Astrocyte (in vitro differentiated cells and primary cell): ENCODE measurements at regions not wholly inside any gene's neighbourhood (a gene's known extent, or its start where the extent isn't known, plus 50 kb on each side); places are given as distances from the start of the nearest gene placed in this dataset.

Experiments used
- DNase-seq: peaks from one replicate; pipeline ENCODE4 v3.0.0-alpha.2; 2010; ENCODE audit warnings: low read depth
- FAIRE-seq: peaks from 2 replicates; lab custom pipeline; 2011; peaks lifted over from hg19 to GRCh38; lab: Jason Lieb, UNC
- H2AFZ ChIP-seq: 2 replicates; pipeline ENCODE4 v1.6.0; 2012; ENCODE audit warnings: low read depth, low read length, inconsistent platforms
- H3K27ac ChIP-seq: 2 replicates; pipeline ENCODE4 v1.5.1; 2011; ENCODE audit warnings: low read depth, low read length, inconsistent platforms
- H3K27me3 ChIP-seq: 2 replicates; pipeline ENCODE4 v1.6.0; 2011; ENCODE audit warnings: low read length, inconsistent platforms; ENCODE audit not compliant: insufficient read depth
- H3K36me3 ChIP-seq: 2 replicates; pipeline ENCODE4 v1.5.1; 2011; ENCODE audit warnings: low read length, inconsistent platforms; ENCODE audit not compliant: insufficient read depth
- H3K4me1 ChIP-seq: 2 replicates; pipeline ENCODE4 v1.5.1; 2011; ENCODE audit warnings: low read length, inconsistent platforms; ENCODE audit not compliant: insufficient read depth
- H3K4me2 ChIP-seq: 2 replicates; pipeline ENCODE4 v1.6.0; 2012; ENCODE audit warnings: low read length, inconsistent platforms
- H3K4me3 ChIP-seq: 2 replicates; pipeline ENCODE4 v1.5.1; 2011; ENCODE audit warnings: low read depth, mild to moderate bottlenecking, low read length, inconsistent platforms; ENCODE audit not compliant: insufficient read depth
- H3K79me2 ChIP-seq: 2 replicates; pipeline ENCODE4 v1.6.0; 2012; ENCODE audit warnings: mild to moderate bottlenecking, low read length, inconsistent platforms; ENCODE audit not compliant: insufficient read depth
- H3K9ac ChIP-seq: 2 replicates; pipeline ENCODE4 v1.6.0; 2012; ENCODE audit warnings: mild to moderate bottlenecking, low read length, inconsistent platforms
- H3K9me3 ChIP-seq: 2 replicates; pipeline ENCODE4 v1.5.1; 2012; ENCODE audit warnings: low read depth, mild to moderate bottlenecking, low read length, inconsistent platforms; ENCODE audit not compliant: insufficient read depth
- H4K20me1 ChIP-seq: 2 replicates; pipeline ENCODE4 v1.6.0; 2012; ENCODE audit warnings: low read length, inconsistent platforms; ENCODE audit not compliant: insufficient read depth
- H3K27ac Mint-ChIP-seq: one replicate; pipeline ENCODE4 v1.8.0; 2021; ENCODE audit warnings: mild to moderate bottlenecking, mixed read lengths; ENCODE audit not compliant: unreplicated experiment
- H3K27me3 Mint-ChIP-seq: one replicate; pipeline ENCODE4 v1.8.0; 2021; ENCODE audit warnings: low read depth, mixed read lengths; ENCODE audit not compliant: unreplicated experiment
- H3K36me3 Mint-ChIP-seq: one replicate; pipeline ENCODE4 v1.8.0; 2021; ENCODE audit warnings: low read depth, mixed read lengths; ENCODE audit not compliant: unreplicated experiment
- H3K4me1 Mint-ChIP-seq: one replicate; pipeline ENCODE4 v1.8.0; 2021; ENCODE audit warnings: low read depth, mixed read lengths; ENCODE audit not compliant: unreplicated experiment
- H3K4me3 Mint-ChIP-seq: one replicate; pipeline ENCODE4 v1.8.0; 2021; ENCODE audit warnings: mild to moderate bottlenecking, moderate library complexity, mixed read lengths; ENCODE audit not compliant: unreplicated experiment
- H3K9me3 Mint-ChIP-seq: one replicate; pipeline ENCODE4 v1.8.0; 2021; ENCODE audit warnings: mild to moderate bottlenecking, mixed read lengths; ENCODE audit not compliant: unreplicated experiment
- EZH2 ChIP-seq: IDR thresholded peaks from 2 replicates; pipeline ENCODE4 v1.6.1; 2012; ENCODE audit warnings: mild to moderate bottlenecking, low read length, inconsistent platforms; ENCODE audit not compliant: insufficient read depth
- TF ChIP-seq, protein P1 (sequence below): IDR thresholded peaks from 2 replicates; pipeline ENCODE4 v1.5.1; 2011; ENCODE audit warnings: low read depth, mild to moderate bottlenecking, inconsistent platforms, low read length, moderate library complexity; ENCODE audit not compliant: insufficient read depth

DNA sequence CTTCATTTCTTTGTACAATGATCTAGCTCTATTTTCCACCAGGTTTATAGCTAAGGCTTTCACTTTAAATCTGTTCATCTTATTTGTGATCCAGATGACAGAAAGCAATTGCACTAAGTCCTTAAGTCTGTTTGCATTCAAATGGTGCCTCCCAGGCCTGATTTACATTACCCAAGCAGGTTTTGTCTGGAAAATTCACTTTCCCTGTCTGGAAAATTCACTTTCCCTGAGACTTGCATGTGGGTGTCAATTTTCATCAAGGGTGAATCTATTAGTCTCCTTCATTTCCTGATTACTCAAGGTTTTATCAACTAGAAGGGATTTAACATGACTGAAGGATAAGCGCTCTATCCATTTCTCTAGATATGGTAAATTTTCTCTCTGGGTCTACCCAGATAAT lies 1480.2 kb upstream of the GOT2 start:
- H3K9ac ChIP-seq: no peak overlapping the region
- Mint-ChIP-seq H3K36me3 (no peaks in the 10 kb centered on the region), H3K4me1 (no peaks in the 10 kb centered on the region), H3K27me3 (no peaks in the 10 kb centered on the region), H3K4me3 (no peak overlapping the region), H3K27ac (no peak overlapping the region), H3K9me3 (peaks cover 1% of the 10 kb centered on the region)
- H3K27me3 ChIP-seq: no peaks in the 10 kb centered on the region
- no peak for FAIRE-seq
- H3K79me2 ChIP-seq: no peaks in the 10 kb centered on the region
- H3K4me3 ChIP-seq: no peak overlapping the region
- DNase-seq: no peak
- TF ChIP-seq, protein P1, sequence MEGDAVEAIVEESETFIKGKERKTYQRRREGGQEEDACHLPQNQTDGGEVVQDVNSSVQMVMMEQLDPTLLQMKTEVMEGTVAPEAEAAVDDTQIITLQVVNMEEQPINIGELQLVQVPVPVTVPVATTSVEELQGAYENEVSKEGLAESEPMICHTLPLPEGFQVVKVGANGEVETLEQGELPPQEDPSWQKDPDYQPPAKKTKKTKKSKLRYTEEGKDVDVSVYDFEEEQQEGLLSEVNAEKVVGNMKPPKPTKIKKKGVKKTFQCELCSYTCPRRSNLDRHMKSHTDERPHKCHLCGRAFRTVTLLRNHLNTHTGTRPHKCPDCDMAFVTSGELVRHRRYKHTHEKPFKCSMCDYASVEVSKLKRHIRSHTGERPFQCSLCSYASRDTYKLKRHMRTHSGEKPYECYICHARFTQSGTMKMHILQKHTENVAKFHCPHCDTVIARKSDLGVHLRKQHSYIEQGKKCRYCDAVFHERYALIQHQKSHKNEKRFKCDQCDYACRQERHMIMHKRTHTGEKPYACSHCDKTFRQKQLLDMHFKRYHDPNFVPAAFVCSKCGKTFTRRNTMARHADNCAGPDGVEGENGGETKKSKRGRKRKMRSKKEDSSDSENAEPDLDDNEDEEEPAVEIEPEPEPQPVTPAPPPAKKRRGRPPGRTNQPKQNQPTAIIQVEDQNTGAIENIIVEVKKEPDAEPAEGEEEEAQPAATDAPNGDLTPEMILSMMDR: no peak
- TF ChIP-seq EZH2: no peak
- no peak overlapping the region for H3K4me2 ChIP-seq
- no peaks in the 10 kb centered on the region for H4K20me1 ChIP-seq
- no peaks in the 10 kb centered on the region for H3K36me3 ChIP-seq
- no peaks in the 10 kb centered on the region for H3K9me3 ChIP-seq
- no peak overlapping the region for H2AFZ ChIP-seq
- H3K4me1 ChIP-seq: no peaks in the 10 kb centered on the region
- H3K27ac ChIP-seq: no peak overlapping the region

DNA sequence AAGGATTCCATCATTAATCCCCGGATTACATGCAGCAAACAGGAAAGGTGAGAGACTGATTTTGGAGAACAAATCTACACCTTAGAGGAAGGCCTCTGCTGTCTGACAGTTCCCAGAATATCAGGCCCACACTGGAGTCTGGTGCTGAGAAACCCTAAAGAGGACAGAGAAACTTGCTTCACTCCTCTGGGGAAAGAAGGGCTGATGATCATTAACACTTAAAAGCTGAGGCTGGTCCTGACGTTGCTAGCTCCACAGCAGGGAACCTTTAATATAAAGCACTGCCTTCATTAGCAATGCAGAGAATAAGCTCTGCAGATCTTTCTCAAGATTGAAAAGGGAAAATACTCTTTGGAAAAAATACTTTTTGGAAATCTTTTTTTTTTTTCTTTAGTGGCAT lies 1472.4 kb upstream of the GOT2 start:
- H3K4me3 ChIP-seq: no peak overlapping the region
- no peak overlapping the region for H2AFZ ChIP-seq
- Mint-ChIP-seq H3K9me3 (peaks cover 1% of the 10 kb centered on the region), H3K27me3 (peaks cover 2% of the 10 kb centered on the region), H3K36me3 (no peaks in the 10 kb centered on the region), H3K27ac (no peak overlapping the region), H3K4me3 (no peak overlapping the region), H3K4me1 (peaks cover 1% of the 10 kb centered on the region)
- no peaks in the 10 kb centered on the region for H3K36me3 ChIP-seq
- H3K4me2 ChIP-seq: no peak overlapping the region
- DNase-seq (no peak), FAIRE-seq (no peak)
- no peaks in the 10 kb centered on the region for H3K9me3 ChIP-seq
- H3K79me2 ChIP-seq: no peaks in the 10 kb centered on the region
- no peak overlapping the region for H3K9ac ChIP-seq
- H3K27ac ChIP-seq: no peak overlapping the region
- TF ChIP-seq EZH2: no peak
- TF ChIP-seq, protein P1: no peak
- H3K27me3 ChIP-seq: no peaks in the 10 kb centered on the region
- no peaks in the 10 kb centered on the region for H4K20me1 ChIP-seq
- H3K4me1 ChIP-seq: no peaks in the 10 kb centered on the region

DNA sequence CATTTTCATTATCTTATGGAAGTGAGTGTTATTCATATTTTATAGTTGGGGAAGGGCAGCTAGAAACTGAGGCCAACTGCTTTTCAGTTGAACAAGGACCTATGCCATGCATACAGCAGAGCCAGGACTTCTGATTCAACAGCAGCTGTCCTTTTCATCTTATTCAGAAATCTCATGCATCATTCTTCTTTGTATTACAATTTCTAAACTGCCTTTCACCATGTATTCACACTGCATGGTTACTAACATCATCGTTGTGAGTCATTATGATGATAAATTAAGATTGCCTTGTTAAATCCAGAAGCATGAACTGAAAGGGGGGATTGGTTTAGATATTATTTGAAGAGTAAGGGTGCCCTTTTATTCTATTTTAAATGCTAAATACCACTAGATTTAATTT lies 1470.1 kb upstream of the GOT2 start:
- Mint-ChIP-seq H3K9me3 (no peaks in the 10 kb centered on the region), H3K27me3 (peaks cover 2% of the 10 kb centered on the region), H3K4me1 (peaks cover 1% of the 10 kb centered on the region), H3K36me3 (no peaks in the 10 kb centered on the region), H3K27ac (no peak overlapping the region), H3K4me3 (no peak overlapping the region)
- Histone ChIP-seq H4K20me1 (no peaks in the 10 kb centered on the region), H2AFZ (no peak overlapping the region), H3K4me2 (no peak overlapping the region), H3K36me3 (no peaks in the 10 kb centered on the region), H3K79me2 (no peaks in the 10 kb centered on the region), H3K9me3 (no peaks in the 10 kb centered on the region), H3K4me3 (no peak overlapping the region), H3K27ac (no peak overlapping the region), H3K27me3 (no peaks in the 10 kb centered on the region), H3K4me1 (no peaks in the 10 kb centered on the region), H3K9ac (no peak overlapping the region)
- FAIRE-seq: no peak
- TF ChIP-seq EZH2: no peak
- TF ChIP-seq, protein P1: no peak
- peak; percentile 58 for DNase-seq
